GM10248 (cell line): ENCODE measurements at regions not wholly inside any gene's neighbourhood (a gene's known extent, or its start where the extent isn't known, plus 50 kb on each side); places are given as distances from the start of the nearest gene placed in this dataset.

Experiments
- CTCF ChIA-PET: fragments of 300-600 bp; sonication (Branson Sonifier 250); formaldehyde crosslinking; extraction: SDS; loops from one replicate; lab custom pipeline; 2021; ENCODE audit warnings: antibody characterized with exemption; lab: Yijun Ruan, JAX
- POLR2A ChIA-PET: fragments of 350-650 bp; sonication (Branson Sonifier 250); formaldehyde crosslinking; extraction: SDS; loops from one replicate; lab custom pipeline; 2020; ENCODE audit warnings: antibody characterized with exemption; lab: Yijun Ruan, JAX
- DNase-seq: peaks from one replicate; pipeline ENCODE4 v3.0.0; 2012; ENCODE audit errors: extremely low spot score
- TF ChIP-seq, protein P1 (sequence below): IDR thresholded peaks from 2 replicates; pipeline ENCODE4 v1.5.1; 2012; ENCODE audit warnings: mild to moderate bottlenecking, low read depth; ENCODE audit errors: extremely low read depth, missing control alignments, control extremely low read depth

GRCh38 chr21:16821588-16821987, 691.3 kb upstream of the CXADR start:
- ChIA-PET POLR2A (no interaction called here), CTCF (no interaction called here)
- TF ChIP-seq, protein P1, sequence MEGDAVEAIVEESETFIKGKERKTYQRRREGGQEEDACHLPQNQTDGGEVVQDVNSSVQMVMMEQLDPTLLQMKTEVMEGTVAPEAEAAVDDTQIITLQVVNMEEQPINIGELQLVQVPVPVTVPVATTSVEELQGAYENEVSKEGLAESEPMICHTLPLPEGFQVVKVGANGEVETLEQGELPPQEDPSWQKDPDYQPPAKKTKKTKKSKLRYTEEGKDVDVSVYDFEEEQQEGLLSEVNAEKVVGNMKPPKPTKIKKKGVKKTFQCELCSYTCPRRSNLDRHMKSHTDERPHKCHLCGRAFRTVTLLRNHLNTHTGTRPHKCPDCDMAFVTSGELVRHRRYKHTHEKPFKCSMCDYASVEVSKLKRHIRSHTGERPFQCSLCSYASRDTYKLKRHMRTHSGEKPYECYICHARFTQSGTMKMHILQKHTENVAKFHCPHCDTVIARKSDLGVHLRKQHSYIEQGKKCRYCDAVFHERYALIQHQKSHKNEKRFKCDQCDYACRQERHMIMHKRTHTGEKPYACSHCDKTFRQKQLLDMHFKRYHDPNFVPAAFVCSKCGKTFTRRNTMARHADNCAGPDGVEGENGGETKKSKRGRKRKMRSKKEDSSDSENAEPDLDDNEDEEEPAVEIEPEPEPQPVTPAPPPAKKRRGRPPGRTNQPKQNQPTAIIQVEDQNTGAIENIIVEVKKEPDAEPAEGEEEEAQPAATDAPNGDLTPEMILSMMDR = no peak

GRCh38 chr21:16829532-16829931, 683.3 kb upstream of the CXADR start:
- CTCF ChIA-PET = interaction anchor here (0.8 to 2.0 kb wide), 2 partner anchors 10 kb away, joined by 3 to 5 read pairs; no protein-coding TSS in a partner anchor
- TF ChIP-seq, protein P1 = no peak
- POLR2A ChIA-PET = no interaction called here
- no peak for DNase-seq

More at GRCh38 chr21:16821588-16821987, 691.3 kb upstream of the CXADR start:
- DNase-seq = no peak

GRCh38 chr21:16832791-16833190, 680.1 kb upstream of the CXADR start:
- TF ChIP-seq, protein P1 = no peak
- ChIA-PET POLR2A (no interaction called here), CTCF (no interaction called here)
- DNase-seq = no peak

DNA sequence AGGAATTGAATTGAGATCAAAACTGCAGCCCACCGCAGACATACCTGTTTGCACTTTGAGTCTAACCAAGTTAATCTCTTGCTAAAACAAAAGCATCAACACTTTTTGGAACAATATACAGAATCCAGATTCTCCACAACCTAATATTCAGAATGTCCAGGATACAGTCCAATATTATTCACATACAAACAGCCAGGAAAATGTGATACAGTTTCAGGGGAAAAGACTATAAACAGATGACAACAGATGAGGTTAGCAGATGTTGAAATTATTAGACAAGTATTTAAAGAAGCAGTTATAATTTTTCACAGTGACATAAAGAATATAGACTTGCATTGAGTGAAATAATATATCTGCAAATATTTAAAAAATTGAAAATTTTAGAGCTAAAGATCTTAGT, 678.1 kb upstream of the CXADR start:
- ChIA-PET POLR2A (no interaction called here), CTCF (interaction anchor here (1.4 kb wide), 1 partner anchor 16 kb away, joined by 4 read pairs; no protein-coding TSS in a partner anchor)
- TF ChIP-seq, protein P1 = no peak
- no peak for DNase-seq

DNA sequence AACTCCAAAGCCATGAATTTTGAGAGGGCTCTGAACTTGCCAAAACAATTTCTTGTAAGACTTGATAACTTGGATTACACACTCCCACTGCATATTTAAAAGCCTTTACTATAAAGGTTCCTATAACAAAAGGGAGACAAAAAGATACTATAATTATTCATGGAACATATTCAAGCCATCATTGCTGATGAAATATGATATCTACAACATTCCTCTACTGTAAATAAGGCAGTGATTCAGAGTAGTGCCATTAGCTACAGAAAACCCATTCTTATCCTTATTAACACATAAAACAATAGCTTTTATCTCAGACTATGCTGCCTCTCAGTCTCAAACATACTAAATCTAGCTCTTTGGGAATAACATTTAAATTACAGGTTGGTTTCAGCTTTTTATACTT, 675.5 kb upstream of the CXADR start:
- ChIA-PET POLR2A (no interaction called here), CTCF (interaction anchor here (0.8 to 2.6 kb wide), 3 partner anchors 8 to 10 kb away, joined by 3 to 6 read pairs (median 3); no protein-coding TSS in a partner anchor)
- DNase-seq = no peak
- TF ChIP-seq, protein P1 = no peak

- TF ChIP-seq, protein P1 = no peak
- ChIA-PET CTCF (interaction anchor here (0.8 to 2.6 kb wide), 2 partner anchors 9 to 10 kb away, joined by 3 to 6 read pairs; no protein-coding TSS in a partner anchor), POLR2A (no interaction called here)
- no peak for DNase-seq
These were observed 675.1 kb upstream of the CXADR start for GRCh38 chr21:16837721-16838120.
